Epithelial cell of esophagus (primary cell): ENCODE measurements at regions not wholly inside any gene's neighbourhood (a gene's known extent, or its start where the extent isn't known, plus 50 kb on each side); places are given as distances from the start of the nearest gene placed in this dataset.

Source experiments
- DNase-seq: peaks from one replicate; pipeline ENCODE4 v3.0.0; 2010; ENCODE audit warnings: low read depth
- H3K4me3 ChIP-seq: 2 replicates; pipeline ENCODE4 v1.5.1; 2011; ENCODE audit warnings: mild to moderate bottlenecking, low read length, control low read depth
- TF ChIP-seq, protein P1 (sequence below): IDR thresholded peaks from 2 replicates; pipeline ENCODE4 v1.5.1; 2011; ENCODE audit warnings: low read depth, mild to moderate bottlenecking, low read length, control low read depth, inconsistent platforms; ENCODE audit not compliant: insufficient read depth; ENCODE audit errors: missing control alignments

DNA sequence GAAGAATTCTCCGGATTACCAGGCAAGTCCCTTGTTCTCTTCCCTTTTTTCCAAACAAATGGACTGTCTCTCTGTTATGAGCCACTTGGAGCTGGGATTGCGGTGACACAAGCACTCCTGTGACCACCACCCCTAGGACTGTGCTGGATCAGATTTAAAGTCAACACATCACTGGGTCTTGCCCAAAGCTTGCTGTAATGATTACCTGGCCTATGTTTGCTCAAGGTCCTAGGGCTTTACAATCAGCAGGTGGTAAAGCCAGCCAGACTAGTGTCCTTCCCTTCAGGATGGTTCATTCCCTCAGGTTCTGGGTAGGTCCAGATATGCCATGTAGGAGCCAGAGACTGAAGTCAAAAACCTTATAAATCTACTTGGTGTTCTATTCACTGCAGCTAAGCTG is 144.7 kb downstream of the COX18 start:
- no peak overlapping the region for H3K4me3 ChIP-seq
- TF ChIP-seq, protein P1, sequence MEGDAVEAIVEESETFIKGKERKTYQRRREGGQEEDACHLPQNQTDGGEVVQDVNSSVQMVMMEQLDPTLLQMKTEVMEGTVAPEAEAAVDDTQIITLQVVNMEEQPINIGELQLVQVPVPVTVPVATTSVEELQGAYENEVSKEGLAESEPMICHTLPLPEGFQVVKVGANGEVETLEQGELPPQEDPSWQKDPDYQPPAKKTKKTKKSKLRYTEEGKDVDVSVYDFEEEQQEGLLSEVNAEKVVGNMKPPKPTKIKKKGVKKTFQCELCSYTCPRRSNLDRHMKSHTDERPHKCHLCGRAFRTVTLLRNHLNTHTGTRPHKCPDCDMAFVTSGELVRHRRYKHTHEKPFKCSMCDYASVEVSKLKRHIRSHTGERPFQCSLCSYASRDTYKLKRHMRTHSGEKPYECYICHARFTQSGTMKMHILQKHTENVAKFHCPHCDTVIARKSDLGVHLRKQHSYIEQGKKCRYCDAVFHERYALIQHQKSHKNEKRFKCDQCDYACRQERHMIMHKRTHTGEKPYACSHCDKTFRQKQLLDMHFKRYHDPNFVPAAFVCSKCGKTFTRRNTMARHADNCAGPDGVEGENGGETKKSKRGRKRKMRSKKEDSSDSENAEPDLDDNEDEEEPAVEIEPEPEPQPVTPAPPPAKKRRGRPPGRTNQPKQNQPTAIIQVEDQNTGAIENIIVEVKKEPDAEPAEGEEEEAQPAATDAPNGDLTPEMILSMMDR: no peak
- no peak for DNase-seq

DNA sequence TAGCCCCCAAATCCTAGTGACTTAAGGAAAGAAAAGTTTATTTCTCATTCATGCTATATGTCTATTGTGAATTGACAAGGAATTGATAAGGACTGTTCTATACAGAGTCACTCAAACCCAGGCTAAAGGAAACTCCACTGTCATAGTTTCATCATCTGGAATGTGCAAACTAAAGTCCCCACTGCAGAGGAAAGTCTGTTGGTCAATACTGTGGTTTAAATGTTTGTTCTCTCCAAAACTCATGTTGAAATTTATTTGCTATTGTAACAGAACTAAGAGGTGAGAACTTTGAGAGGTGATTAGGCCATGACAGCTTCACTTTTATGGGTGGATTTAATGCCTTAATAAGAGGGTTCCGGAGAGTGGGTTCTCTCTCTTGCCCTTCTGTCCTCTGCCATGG is 149.6 kb downstream of the COX18 start:
- TF ChIP-seq, protein P1: no peak
- DNase-seq: no peak
- no peak overlapping the region for H3K4me3 ChIP-seq

DNA sequence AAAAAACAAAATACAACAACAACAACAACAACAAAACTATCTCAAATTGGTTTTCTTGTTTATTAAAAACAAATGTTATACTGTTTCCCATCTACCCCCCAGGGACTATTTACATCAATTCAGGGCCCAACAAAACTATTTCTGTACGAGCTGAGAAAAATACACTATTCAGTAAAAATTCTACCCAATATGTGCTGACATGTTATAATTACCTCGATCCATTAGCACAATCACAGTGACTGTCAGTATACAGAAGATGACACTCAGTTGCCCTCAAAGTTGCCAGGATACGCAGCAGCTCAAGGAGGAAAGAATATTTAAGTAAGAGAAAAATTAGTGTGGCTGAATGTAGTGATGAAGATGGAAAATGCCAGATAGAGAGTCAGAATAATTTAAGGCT is 150.1 kb downstream of the COX18 start:
- no peak for DNase-seq
- TF ChIP-seq, protein P1: no peak

DNA sequence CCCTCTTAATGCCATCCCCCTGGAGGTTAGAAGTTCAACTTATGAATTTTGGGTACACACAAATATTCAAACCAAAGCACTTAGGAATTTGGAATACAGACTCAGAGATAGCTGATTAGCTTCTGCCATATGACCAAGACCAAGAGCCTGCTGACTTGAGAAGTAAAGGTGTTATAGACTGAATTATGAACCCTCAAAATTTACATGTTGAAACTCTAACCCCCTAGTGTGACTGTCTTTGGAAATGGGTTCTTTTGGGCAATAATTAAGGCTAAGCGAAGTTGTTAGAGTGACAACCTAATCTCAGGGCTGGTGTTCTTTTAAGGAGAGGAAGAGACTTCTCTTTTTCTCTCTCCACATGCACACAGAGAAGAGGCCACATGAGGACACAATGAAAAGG is 151.2 kb downstream of the COX18 start:
- no peak for DNase-seq
- H3K4me3 ChIP-seq: no peak overlapping the region
- TF ChIP-seq, protein P1: no peak

More for the DNA sequence above, 150.1 kb downstream of the COX18 start:
- no peak overlapping the region for H3K4me3 ChIP-seq

DNA sequence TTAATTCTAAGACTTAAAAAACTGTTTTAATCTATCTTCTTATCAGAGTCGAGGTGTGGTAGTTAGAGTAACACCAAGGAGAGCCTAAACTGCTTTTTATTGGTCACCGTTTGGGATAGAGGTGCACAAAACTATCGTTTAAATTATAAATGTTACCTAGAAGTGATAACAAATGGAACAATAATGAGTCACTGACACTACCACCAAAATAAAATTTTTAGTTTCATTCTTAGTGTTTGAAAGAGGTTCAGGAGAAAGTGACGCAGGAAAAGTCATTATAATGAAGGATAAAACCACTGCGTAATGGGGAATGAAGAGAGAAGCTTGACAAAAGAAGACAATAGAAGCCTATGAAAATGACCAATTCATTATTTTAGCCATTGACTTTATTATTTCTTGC is 158.2 kb downstream of the COX18 start:
- H3K4me3 ChIP-seq: no peak overlapping the region
- TF ChIP-seq, protein P1: no peak
- DNase-seq: no peak

DNA sequence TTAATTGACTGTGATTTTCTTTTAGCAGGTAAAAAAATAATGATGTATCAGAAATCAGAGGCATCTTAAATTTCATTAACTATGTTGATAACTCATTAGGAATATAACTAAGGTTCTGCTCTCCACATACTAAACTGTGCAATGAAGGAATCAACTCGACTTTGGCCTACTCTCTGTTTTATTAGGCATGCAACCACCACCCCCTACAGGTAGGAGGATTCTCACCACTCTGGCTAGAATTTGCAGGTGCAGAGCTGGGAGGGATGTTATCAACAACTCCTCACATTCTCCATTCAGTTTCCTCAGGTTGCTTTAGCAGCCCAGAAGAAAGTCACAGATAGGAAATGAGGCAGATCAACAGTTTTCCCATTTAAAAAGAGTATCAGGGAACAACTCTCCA is 160.1 kb downstream of the COX18 start:
- H3K4me3 ChIP-seq: no peak overlapping the region
- TF ChIP-seq, protein P1: peak; percentile 43
- DNase-seq: peak; percentile 16

DNA sequence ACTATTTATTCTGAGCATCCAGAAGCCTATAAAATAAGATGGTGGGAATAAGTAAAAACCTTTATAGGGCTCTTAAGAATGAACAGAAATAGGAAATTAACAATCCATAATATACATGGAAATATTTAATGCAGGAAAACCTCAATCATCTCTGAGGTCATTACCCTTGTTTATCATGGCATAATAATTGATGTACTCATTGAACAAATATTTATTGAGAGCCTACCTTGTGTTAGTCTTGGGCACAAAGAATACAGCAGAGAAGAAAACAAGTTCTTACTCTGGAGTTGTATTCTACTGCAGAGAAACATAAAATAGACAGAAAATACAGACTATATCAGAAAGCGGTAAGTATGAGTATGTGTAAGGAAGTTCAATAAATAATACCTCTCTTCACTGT is 167.2 kb downstream of the COX18 start:
- H3K4me3 ChIP-seq: no peak overlapping the region
- no peak for DNase-seq
- TF ChIP-seq, protein P1: no peak
